Fibroblast of lung (primary cell): ENCODE measurements at regions not wholly inside any gene's neighbourhood (a gene's known extent, or its start where the extent isn't known, plus 50 kb on each side); places are given as distances from the start of the nearest gene placed in this dataset.

Source experiments
- DNase-seq, 2 donors: peaks; one replicate each; pipeline versions ENCODE4 v3.0.0 to v3.0.0-alpha.2; 2010; ENCODE audit warnings: low read depth in 2 of 2
- H2AFZ ChIP-seq: 2 replicates; pipeline ENCODE4 v1.5.1; 2012; ENCODE audit warnings: low read length, control low read depth, inconsistent platforms
- H3K27ac ChIP-seq: 2 replicates; pipeline ENCODE4 v1.5.1; 2011; ENCODE audit warnings: low read length, control low read depth; ENCODE audit not compliant: insufficient read depth
- H3K27me3 ChIP-seq: 2 replicates; pipeline ENCODE4 v1.5.1; 2011; ENCODE audit warnings: mild to moderate bottlenecking, low read length; ENCODE audit not compliant: control insufficient read depth, insufficient read depth
- H3K36me3 ChIP-seq: 2 replicates; pipeline ENCODE4 v1.5.1; 2011; ENCODE audit warnings: low read length; ENCODE audit not compliant: control insufficient read depth, insufficient read depth
- H3K4me1 ChIP-seq: 2 replicates; pipeline ENCODE4 v1.5.1; 2011; ENCODE audit warnings: low read length; ENCODE audit not compliant: control insufficient read depth, insufficient read depth; ENCODE audit errors: extremely low read depth
- H3K4me2 ChIP-seq: 2 replicates; pipeline ENCODE4 v1.5.1; 2011; ENCODE audit warnings: low read length, control low read depth; ENCODE audit not compliant: insufficient read depth; ENCODE audit errors: extremely low read depth
- H3K4me3 ChIP-seq, 4 experiments: fragments of 200-600 bp in 1 of 4; sonication (generic) in 1 of 4; replicated peaks in 1 of 4; 2 replicates each; pipeline ENCODE4 v1.5.1; 2011 to 2016; ENCODE audit warnings: low read length in 4 of 4, low read depth in 3 of 4, mild to moderate bottlenecking in 3 of 4, control low read depth in 2 of 4, inconsistent platforms in 1 of 4, mixed read lengths in 1 of 4; ENCODE audit not compliant: insufficient read depth in 1 of 4; ENCODE audit errors: control extremely low read depth in 1 of 4
- H3K79me2 ChIP-seq: 2 replicates; pipeline ENCODE4 v1.5.1; 2012; ENCODE audit warnings: mild to moderate bottlenecking, low read length, inconsistent platforms; ENCODE audit not compliant: control insufficient read depth, insufficient read depth
- H3K9ac ChIP-seq: 2 replicates; pipeline ENCODE4 v1.5.1; 2011; ENCODE audit warnings: mild to moderate bottlenecking, low read length, control low read depth; ENCODE audit not compliant: insufficient read depth
- H3K9me3 ChIP-seq: 2 replicates; pipeline ENCODE4 v1.5.1; 2012; ENCODE audit warnings: low read depth, low read length; ENCODE audit not compliant: control insufficient read depth, insufficient read depth
- H4K20me1 ChIP-seq: 2 replicates; pipeline ENCODE4 v1.5.1; 2011; ENCODE audit warnings: low read length; ENCODE audit not compliant: control insufficient read depth, insufficient read depth; ENCODE audit errors: extremely low read depth
- CTCF ChIP-seq, 2 donors: IDR thresholded peaks in 1 of 2; conservative IDR thresholded peaks in 1 of 2; 1 replicate in 1 of 2; 2 replicates in 1 of 2; pipeline ENCODE4 v1.5.1; 2011 to 2012; ENCODE audit warnings: low read length in 2 of 2, control low read depth in 1 of 2, inconsistent platforms in 1 of 2, low read depth in 1 of 2, mild to moderate bottlenecking in 1 of 2
- EZH2 ChIP-seq: IDR thresholded peaks from 2 replicates; pipeline ENCODE4 v1.5.1; 2012; ENCODE audit warnings: low read length, control low read depth, mild to moderate bottlenecking; ENCODE audit errors: missing control alignments

GRCh38 chr5:17326600-17327037 lies 109.2 kb downstream of the BASP1 start:
- no peak overlapping the region for H3K4me3 ChIP-seq
- no peak for TF ChIP-seq EZH2
- TF ChIP-seq CTCF (conservative IDR thresholded peaks at IDR 0.05 in 1 of 2, IDR thresholded peaks at IDR 0.05 in 1 of 2; ENCODE audit: low read depth in 1 of 2, low read length in 2 of 2), result no peak
- no peak overlapping the region for H3K27ac ChIP-seq
- H3K36me3 ChIP-seq, result no peaks in the 10 kb centered on the region
- H3K4me2 ChIP-seq, result no peak overlapping the region
- H4K20me1 ChIP-seq, result no peaks in the 10 kb centered on the region
- H3K9ac ChIP-seq, result no peak overlapping the region
- H2AFZ ChIP-seq, result no peak overlapping the region
- H3K79me2 ChIP-seq, result no peaks in the 10 kb centered on the region
- no peaks in the 10 kb centered on the region for H3K27me3 ChIP-seq
- DNase-seq, result no peak
- H3K9me3 ChIP-seq, result no peaks in the 10 kb centered on the region
- H3K4me1 ChIP-seq, result no peaks in the 10 kb centered on the region

- peak in 1 of 2 donors; percentile 22 for DNase-seq
- Histone ChIP-seq H3K4me3 (no peak overlapping the region), H3K27me3 (no peaks in the 10 kb centered on the region), H2AFZ (no peak overlapping the region), H3K79me2 (no peaks in the 10 kb centered on the region), H3K27ac (no peak overlapping the region), H3K4me1 (no peaks in the 10 kb centered on the region), H3K36me3 (no peaks in the 10 kb centered on the region), H3K9ac (no peak overlapping the region), H4K20me1 (no peaks in the 10 kb centered on the region), H3K4me2 (no peak overlapping the region), H3K9me3 (no peaks in the 10 kb centered on the region)
- no peak for TF ChIP-seq EZH2
- TF ChIP-seq CTCF (conservative IDR thresholded peaks at IDR 0.05 in 1 of 2, IDR thresholded peaks at IDR 0.05 in 1 of 2; ENCODE audit: low read depth in 1 of 2, low read length in 2 of 2), result no peak
Measured at GRCh38 chr5:17327048-17327625, 109.7 kb downstream of the BASP1 start.

GRCh38 chr5:17329571-17329970 lies 112.1 kb downstream of the BASP1 start:
- no peaks in the 10 kb centered on the region for H3K79me2 ChIP-seq
- no peak overlapping the region for H3K27ac ChIP-seq
- no peaks in the 10 kb centered on the region for H3K36me3 ChIP-seq
- H2AFZ ChIP-seq, result no peak overlapping the region
- no peak for TF ChIP-seq EZH2
- no peak for TF ChIP-seq CTCF (conservative IDR thresholded peaks at IDR 0.05 in 1 of 2, IDR thresholded peaks at IDR 0.05 in 1 of 2; ENCODE audit: low read depth in 1 of 2, low read length in 2 of 2)
- H3K9me3 ChIP-seq, result no peaks in the 10 kb centered on the region
- no peak overlapping the region for H3K4me3 ChIP-seq
- H4K20me1 ChIP-seq, result no peaks in the 10 kb centered on the region
- H3K27me3 ChIP-seq, result no peaks in the 10 kb centered on the region
- no peaks in the 10 kb centered on the region for H3K4me1 ChIP-seq
- no peak overlapping the region for H3K4me2 ChIP-seq
- no peak overlapping the region for H3K9ac ChIP-seq
- DNase-seq, result no peak
